ENCODE measurements at regions not wholly inside any gene's neighbourhood (a gene's known extent, or its start where the extent isn't known, plus 50 kb on each side); places are given as distances from the start of the nearest gene placed in this dataset.

DNA sequence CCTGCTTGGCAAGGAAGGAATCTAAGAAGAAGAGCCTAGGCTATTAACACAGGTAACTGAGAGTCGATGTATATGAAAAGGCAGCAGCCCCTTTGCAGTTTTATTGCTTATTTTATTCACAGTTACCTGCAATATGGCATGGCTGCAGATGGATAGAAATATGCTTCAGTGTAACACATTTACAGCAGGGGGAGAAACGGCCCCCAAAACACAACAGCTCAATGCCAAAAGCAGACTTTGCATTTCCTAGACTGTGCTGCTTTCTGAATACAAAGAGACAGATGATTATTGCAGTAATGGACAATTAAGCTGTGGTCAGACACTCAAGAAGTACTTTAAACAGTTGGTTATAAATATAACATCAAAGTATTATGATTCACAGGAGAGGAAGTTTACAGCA is 108.0 kb upstream of the CDH13 start:
- no peaks in the 10 kb centered on the region for H3K9me3 Mint-ChIP-seq
- no peak overlapping the region for H3K27ac Mint-ChIP-seq
- ATAC-seq (ENCODE audit: low read depth) (no peak), DNase-seq (no peak)
- H3K4me1 Mint-ChIP-seq: no peaks in the 10 kb centered on the region
- TF ChIP-seq CTCF (IDR thresholded peaks at IDR 0.05): no peak
- ChIA-PET CTCF (no interaction called here), POLR2A (no interaction called here)
- intact Hi-C loops (cut with micrococcal nuclease): no loop called here
- no peak overlapping the region for H3K4me3 Mint-ChIP-seq
- no peaks in the 10 kb centered on the region for H3K36me3 Mint-ChIP-seq (ENCODE audit: low read depth)
- no peaks in the 10 kb centered on the region for H3K27me3 Mint-ChIP-seq

GRCh38 chr16:82514262-82514661 is 112.5 kb upstream of the CDH13 start:
- POLR2A ChIA-PET: no interaction called here
- Mint-ChIP-seq H3K27ac (no peak overlapping the region), H3K4me3 (no peak overlapping the region), H3K9me3 (no peaks in the 10 kb centered on the region), H3K36me3 (ENCODE audit: low read depth) (no peaks in the 10 kb centered on the region), H3K4me1 (no peaks in the 10 kb centered on the region), H3K27me3 (no peaks in the 10 kb centered on the region)
- no peak for TF ChIP-seq CTCF (IDR thresholded peaks at IDR 0.05)
- ATAC-seq (ENCODE audit: low read depth) (no peak), DNase-seq (no peak)
- intact Hi-C loops (cut with micrococcal nuclease): no loop called here
- CTCF ChIA-PET: no interaction called here

DNA sequence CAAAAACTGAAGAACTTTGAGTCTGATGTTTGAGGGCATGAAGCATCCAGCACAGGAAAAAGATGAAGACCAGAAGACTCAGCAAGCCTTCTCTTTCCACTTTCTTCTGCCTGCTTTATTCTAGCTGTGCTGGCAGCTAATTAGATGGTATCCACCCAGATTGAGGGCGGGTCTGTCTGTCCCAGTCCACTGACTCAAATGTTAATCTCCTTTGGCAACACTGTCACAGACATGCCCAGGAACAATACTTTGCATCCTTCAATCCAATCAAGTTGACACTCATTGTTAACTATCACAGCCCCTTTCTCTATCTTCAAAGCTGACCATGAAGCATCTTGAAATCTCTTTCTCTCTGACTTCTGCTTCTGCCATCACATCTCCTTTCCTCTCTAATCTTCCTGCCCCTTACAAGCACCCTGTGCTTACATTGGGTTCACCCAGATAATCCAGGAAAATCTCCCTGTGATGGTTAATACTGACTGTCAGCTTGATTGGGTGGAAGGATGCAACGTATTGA is 115.9 kb upstream of the CDH13 start:
- no peak for ATAC-seq (ENCODE audit: low read depth)

GRCh38 chr16:82509691-82510430 is 116.9 kb upstream of the CDH13 start:
- Mint-ChIP-seq H3K4me3 (no peak overlapping the region), H3K9me3 (peaks cover 14% of the 10 kb centered on the region), H3K27me3 (no peaks in the 10 kb centered on the region), H3K4me1 (no peaks in the 10 kb centered on the region), H3K27ac (no peak overlapping the region), H3K36me3 (ENCODE audit: low read depth) (no peaks in the 10 kb centered on the region)
- intact Hi-C loops (cut with micrococcal nuclease): no loop called here
- ChIA-PET CTCF (no interaction called here), POLR2A (no interaction called here)
- DNase-seq (no peak), ATAC-seq (ENCODE audit: low read depth) (no peak)
- TF ChIP-seq CTCF (IDR thresholded peaks at IDR 0.05): no peak

More for the DNA sequence above, 115.9 kb upstream of the CDH13 start:
- Mint-ChIP-seq H3K27ac (no peak overlapping the region), H3K36me3 (ENCODE audit: low read depth) (no peaks in the 10 kb centered on the region), H3K27me3 (no peaks in the 10 kb centered on the region), H3K4me3 (no peak overlapping the region), H3K9me3 (peaks cover 11% of the 10 kb centered on the region), H3K4me1 (no peaks in the 10 kb centered on the region)
- CTCF ChIA-PET: no interaction called here
- intact Hi-C loops (cut with micrococcal nuclease): no loop called here
- POLR2A ChIA-PET: no interaction called here
- TF ChIP-seq CTCF (IDR thresholded peaks at IDR 0.05): no peak
- no peak for DNase-seq

- Mint-ChIP-seq H3K4me3 (no peak overlapping the region), H3K4me1 (no peaks in the 10 kb centered on the region), H3K9me3 (peaks cover 14% of the 10 kb centered on the region), H3K27ac (no peak overlapping the region), H3K27me3 (no peaks in the 10 kb centered on the region), H3K36me3 (ENCODE audit: low read depth) (no peaks in the 10 kb centered on the region)
- ATAC-seq (ENCODE audit: low read depth) (no peak), DNase-seq (no peak)
- intact Hi-C loops (cut with micrococcal nuclease): no loop called here
- POLR2A ChIA-PET: no interaction called here
- TF ChIP-seq CTCF (IDR thresholded peaks at IDR 0.05): no peak
- CTCF ChIA-PET: no interaction called here
Observed at GRCh38 chr16:82506692-82507670, 119.8 kb upstream of the CDH13 start.
